ENCODE measurements at regions not wholly inside any gene's neighbourhood (a gene's known extent, or its start where the extent isn't known, plus 50 kb on each side); places are given as distances from the start of the nearest gene placed in this dataset.

- TF ChIP-seq CTCF (conservative IDR thresholded peaks at IDR 0.05; ENCODE audit: low read length) (no peak), EZH2phosphoT487 (IDR thresholded peaks at IDR 0.05; ENCODE audit: borderline replicate concordance, low read depth, low read length) (no peak)
Observed at GRCh38 chr16:73428121-73428520, 380.2 kb upstream of the ZFHX3 start.

Measured in OCI-LY7 (cell line).